H1 (cell line): ENCODE measurements at regions not wholly inside any gene's neighbourhood (a gene's known extent, or its start where the extent isn't known, plus 50 kb on each side); places are given as distances from the start of the nearest gene placed in this dataset.

Experiments used
- CBX5 ChIP-seq: fragments of 300-800, 300-1000 bp; sonication (generic); IDR thresholded peaks from 2 replicates; pipeline ENCODE4 v1.7.1; 2016; ENCODE audit warnings: antibody characterized with exemption, low read length, low read depth
- CHD1 ChIP-seq: IDR thresholded peaks from 2 replicates; pipeline ENCODE4 v1.6.1; 2012; ENCODE audit warnings: low read depth, low read length, improper control_type of control experiment
- JUN ChIP-seq: IDR thresholded peaks from 2 replicates; pipeline ENCODE4 v1.6.1; 2011; ENCODE audit warnings: low read depth, mild to moderate bottlenecking, improper control_type of control experiment, low read length
- RNF2 ChIP-seq: fragments of 200-900, 300-1000 bp; sonication (generic); IDR thresholded peaks from 2 replicates; pipeline ENCODE4 v1.7.1; 2016; ENCODE audit warnings: borderline replicate concordance, low read depth, mild to moderate bottlenecking, antibody characterized with exemption, low read length; ENCODE audit not compliant: poor library complexity, severe bottlenecking; ENCODE audit errors: missing control alignments
- TF ChIP-seq, protein P1 (sequence below): fragments of 300-600 bp; sonication (generic); IDR thresholded peaks from 2 replicates; pipeline ENCODE4 v1.7.1; 2012; ENCODE audit warnings: low read length, moderate library complexity, mild to moderate bottlenecking, inconsistent platforms; ENCODE audit not compliant: insufficient replicate concordance
- TF ChIP-seq, protein P2 (sequence below): IDR thresholded peaks from 2 replicates; pipeline ENCODE4 v1.6.1; 2012; ENCODE audit warnings: low read length, inconsistent platforms

DNA sequence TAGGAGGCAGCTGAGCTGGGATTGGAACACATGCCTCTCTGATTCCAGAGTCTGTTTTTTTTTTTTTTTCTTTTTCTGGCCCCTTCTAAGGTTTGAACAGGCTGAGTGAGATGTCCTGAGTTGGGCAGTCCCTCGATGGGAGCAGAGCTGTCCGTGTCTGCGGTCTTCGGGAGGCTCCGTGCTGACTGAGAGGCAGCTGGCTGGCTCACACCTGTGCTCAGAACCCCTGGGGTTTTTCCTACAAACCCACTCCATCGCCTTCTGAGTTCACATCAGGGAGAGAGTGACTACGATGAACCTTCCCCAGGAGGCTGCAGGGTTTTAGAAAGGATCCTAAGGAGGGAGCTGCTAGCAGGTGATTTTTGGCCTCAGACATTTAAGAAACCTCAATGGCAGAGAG lies 92.5 kb downstream of the IRF8 start (continued):
- TF ChIP-seq, protein P1, sequence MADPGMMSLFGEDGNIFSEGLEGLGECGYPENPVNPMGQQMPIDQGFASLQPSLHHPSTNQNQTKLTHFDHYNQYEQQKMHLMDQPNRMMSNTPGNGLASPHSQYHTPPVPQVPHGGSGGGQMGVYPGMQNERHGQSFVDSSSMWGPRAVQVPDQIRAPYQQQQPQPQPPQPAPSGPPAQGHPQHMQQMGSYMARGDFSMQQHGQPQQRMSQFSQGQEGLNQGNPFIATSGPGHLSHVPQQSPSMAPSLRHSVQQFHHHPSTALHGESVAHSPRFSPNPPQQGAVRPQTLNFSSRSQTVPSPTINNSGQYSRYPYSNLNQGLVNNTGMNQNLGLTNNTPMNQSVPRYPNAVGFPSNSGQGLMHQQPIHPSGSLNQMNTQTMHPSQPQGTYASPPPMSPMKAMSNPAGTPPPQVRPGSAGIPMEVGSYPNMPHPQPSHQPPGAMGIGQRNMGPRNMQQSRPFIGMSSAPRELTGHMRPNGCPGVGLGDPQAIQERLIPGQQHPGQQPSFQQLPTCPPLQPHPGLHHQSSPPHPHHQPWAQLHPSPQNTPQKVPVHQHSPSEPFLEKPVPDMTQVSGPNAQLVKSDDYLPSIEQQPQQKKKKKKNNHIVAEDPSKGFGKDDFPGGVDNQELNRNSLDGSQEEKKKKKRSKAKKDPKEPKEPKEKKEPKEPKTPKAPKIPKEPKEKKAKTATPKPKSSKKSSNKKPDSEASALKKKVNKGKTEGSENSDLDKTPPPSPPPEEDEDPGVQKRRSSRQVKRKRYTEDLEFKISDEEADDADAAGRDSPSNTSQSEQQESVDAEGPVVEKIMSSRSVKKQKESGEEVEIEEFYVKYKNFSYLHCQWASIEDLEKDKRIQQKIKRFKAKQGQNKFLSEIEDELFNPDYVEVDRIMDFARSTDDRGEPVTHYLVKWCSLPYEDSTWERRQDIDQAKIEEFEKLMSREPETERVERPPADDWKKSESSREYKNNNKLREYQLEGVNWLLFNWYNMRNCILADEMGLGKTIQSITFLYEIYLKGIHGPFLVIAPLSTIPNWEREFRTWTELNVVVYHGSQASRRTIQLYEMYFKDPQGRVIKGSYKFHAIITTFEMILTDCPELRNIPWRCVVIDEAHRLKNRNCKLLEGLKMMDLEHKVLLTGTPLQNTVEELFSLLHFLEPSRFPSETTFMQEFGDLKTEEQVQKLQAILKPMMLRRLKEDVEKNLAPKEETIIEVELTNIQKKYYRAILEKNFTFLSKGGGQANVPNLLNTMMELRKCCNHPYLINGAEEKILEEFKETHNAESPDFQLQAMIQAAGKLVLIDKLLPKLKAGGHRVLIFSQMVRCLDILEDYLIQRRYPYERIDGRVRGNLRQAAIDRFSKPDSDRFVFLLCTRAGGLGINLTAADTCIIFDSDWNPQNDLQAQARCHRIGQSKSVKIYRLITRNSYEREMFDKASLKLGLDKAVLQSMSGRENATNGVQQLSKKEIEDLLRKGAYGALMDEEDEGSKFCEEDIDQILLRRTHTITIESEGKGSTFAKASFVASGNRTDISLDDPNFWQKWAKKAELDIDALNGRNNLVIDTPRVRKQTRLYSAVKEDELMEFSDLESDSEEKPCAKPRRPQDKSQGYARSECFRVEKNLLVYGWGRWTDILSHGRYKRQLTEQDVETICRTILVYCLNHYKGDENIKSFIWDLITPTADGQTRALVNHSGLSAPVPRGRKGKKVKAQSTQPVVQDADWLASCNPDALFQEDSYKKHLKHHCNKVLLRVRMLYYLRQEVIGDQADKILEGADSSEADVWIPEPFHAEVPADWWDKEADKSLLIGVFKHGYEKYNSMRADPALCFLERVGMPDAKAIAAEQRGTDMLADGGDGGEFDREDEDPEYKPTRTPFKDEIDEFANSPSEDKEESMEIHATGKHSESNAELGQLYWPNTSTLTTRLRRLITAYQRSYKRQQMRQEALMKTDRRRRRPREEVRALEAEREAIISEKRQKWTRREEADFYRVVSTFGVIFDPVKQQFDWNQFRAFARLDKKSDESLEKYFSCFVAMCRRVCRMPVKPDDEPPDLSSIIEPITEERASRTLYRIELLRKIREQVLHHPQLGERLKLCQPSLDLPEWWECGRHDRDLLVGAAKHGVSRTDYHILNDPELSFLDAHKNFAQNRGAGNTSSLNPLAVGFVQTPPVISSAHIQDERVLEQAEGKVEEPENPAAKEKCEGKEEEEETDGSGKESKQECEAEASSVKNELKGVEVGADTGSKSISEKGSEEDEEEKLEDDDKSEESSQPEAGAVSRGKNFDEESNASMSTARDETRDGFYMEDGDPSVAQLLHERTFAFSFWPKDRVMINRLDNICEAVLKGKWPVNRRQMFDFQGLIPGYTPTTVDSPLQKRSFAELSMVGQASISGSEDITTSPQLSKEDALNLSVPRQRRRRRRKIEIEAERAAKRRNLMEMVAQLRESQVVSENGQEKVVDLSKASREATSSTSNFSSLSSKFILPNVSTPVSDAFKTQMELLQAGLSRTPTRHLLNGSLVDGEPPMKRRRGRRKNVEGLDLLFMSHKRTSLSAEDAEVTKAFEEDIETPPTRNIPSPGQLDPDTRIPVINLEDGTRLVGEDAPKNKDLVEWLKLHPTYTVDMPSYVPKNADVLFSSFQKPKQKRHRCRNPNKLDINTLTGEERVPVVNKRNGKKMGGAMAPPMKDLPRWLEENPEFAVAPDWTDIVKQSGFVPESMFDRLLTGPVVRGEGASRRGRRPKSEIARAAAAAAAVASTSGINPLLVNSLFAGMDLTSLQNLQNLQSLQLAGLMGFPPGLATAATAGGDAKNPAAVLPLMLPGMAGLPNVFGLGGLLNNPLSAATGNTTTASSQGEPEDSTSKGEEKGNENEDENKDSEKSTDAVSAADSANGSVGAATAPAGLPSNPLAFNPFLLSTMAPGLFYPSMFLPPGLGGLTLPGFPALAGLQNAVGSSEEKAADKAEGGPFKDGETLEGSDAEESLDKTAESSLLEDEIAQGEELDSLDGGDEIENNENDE = no peak
- no peak for TF ChIP-seq CBX5
- no peak for TF ChIP-seq CHD1
- no peak for TF ChIP-seq JUN
- TF ChIP-seq RNF2 = no peak
- TF ChIP-seq, protein P2, sequence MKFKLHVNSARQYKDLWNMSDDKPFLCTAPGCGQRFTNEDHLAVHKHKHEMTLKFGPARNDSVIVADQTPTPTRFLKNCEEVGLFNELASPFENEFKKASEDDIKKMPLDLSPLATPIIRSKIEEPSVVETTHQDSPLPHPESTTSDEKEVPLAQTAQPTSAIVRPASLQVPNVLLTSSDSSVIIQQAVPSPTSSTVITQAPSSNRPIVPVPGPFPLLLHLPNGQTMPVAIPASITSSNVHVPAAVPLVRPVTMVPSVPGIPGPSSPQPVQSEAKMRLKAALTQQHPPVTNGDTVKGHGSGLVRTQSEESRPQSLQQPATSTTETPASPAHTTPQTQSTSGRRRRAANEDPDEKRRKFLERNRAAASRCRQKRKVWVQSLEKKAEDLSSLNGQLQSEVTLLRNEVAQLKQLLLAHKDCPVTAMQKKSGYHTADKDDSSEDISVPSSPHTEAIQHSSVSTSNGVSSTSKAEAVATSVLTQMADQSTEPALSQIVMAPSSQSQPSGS = no peak
